Mesenchymal stem cell (in vitro differentiated cells and primary cell): ENCODE measurements at regions not wholly inside any gene's neighbourhood (a gene's known extent, or its start where the extent isn't known, plus 50 kb on each side); places are given as distances from the start of the nearest gene placed in this dataset.
A peak's percentile ranks its signal among the peaks of the same experiment; 100 is the strongest.
"Not testable (repeated sequence)": the region's sequence is repeated elsewhere in the genome, so short reads cannot be mapped to it uniquely, and the experiment has no call there.

ENCODE experiments used
- DNase-seq: peaks from one replicate; pipeline ENCODE4 v3.0.0-alpha.2; 2013
- H2AFZ ChIP-seq: one replicate; pipeline ENCODE4 v1.6.1; 2013; ENCODE audit warnings: low read depth, mild to moderate bottlenecking, control low read depth, inconsistent platforms, low read length, moderate library complexity
- H2AK5ac ChIP-seq: 2 replicates; pipeline ENCODE4 v1.6.1; 2013; ENCODE audit warnings: low read length, moderate library complexity, mild to moderate bottlenecking, inconsistent platforms; ENCODE audit not compliant: severe bottlenecking
- H2BK120ac ChIP-seq: one replicate; pipeline ENCODE4 v1.6.1; 2013; ENCODE audit warnings: low read depth, mild to moderate bottlenecking, inconsistent platforms, low read length, moderate library complexity
- H2BK12ac ChIP-seq, 2 experiments: one replicate each; pipeline ENCODE4 v1.6.1; 2013; ENCODE audit warnings: inconsistent platforms in 2 of 2, low read length in 2 of 2, mild to moderate bottlenecking in 2 of 2, moderate library complexity in 2 of 2, control low read depth in 1 of 2
- H2BK15ac ChIP-seq: one replicate; pipeline ENCODE4 v1.6.1; 2013; ENCODE audit warnings: mild to moderate bottlenecking, low read depth, inconsistent platforms; ENCODE audit not compliant: poor library complexity, severe bottlenecking
- H2BK5ac ChIP-seq: 2 replicates; pipeline ENCODE4 v1.6.1; 2013; ENCODE audit warnings: low read depth, mild to moderate bottlenecking, low read length, control low read depth, inconsistent platforms; ENCODE audit not compliant: poor library complexity, severe bottlenecking
- H3K14ac ChIP-seq, 2 experiments: one replicate each; pipeline ENCODE4 v1.6.1; 2013; ENCODE audit warnings: inconsistent platforms in 2 of 2, low read length in 2 of 2, control low read depth in 1 of 2, mild to moderate bottlenecking in 1 of 2, moderate library complexity in 1 of 2
- H3K18ac ChIP-seq, 2 experiments: one replicate each; pipeline ENCODE4 v1.6.1; 2013; ENCODE audit warnings: inconsistent platforms in 2 of 2, low read length in 2 of 2, control low read depth in 1 of 2, low read depth in 1 of 2, mild to moderate bottlenecking in 1 of 2
- H3K23ac ChIP-seq, 2 experiments: one replicate each; pipeline ENCODE4 v1.6.1; 2013; ENCODE audit warnings: inconsistent platforms in 2 of 2, low read length in 2 of 2, mild to moderate bottlenecking in 2 of 2, moderate library complexity in 2 of 2, control low read depth in 1 of 2
- H3K27ac ChIP-seq: 2 replicates; pipeline ENCODE4 v1.5.1; 2013; ENCODE audit warnings: mild to moderate bottlenecking, moderate library complexity, low read length, control low read depth, inconsistent platforms; ENCODE audit not compliant: poor library complexity, severe bottlenecking
- H3K27me3 ChIP-seq, 2 experiments: 2 replicates each; pipeline versions ENCODE4 v1.6.1 to v1.7.0; 2013; ENCODE audit warnings: low read length in 2 of 2, mild to moderate bottlenecking in 2 of 2, moderate library complexity in 2 of 2, control low read depth in 1 of 2, inconsistent platforms in 1 of 2; ENCODE audit not compliant: control insufficient read depth in 1 of 2, insufficient read depth in 1 of 2
- H3K36me3 ChIP-seq, 2 experiments: 2 replicates each; pipeline versions ENCODE4 v1.6.1 to v1.7.0; 2013; ENCODE audit warnings: low read length in 2 of 2, control low read depth in 1 of 2, inconsistent platforms in 1 of 2, low read depth in 1 of 2, mild to moderate bottlenecking in 1 of 2; ENCODE audit not compliant: insufficient read depth in 2 of 2, control insufficient read depth in 1 of 2
- H3K4ac ChIP-seq, 2 experiments: one replicate each; pipeline ENCODE4 v1.6.1; 2013; ENCODE audit warnings: inconsistent platforms in 2 of 2, low read length in 2 of 2, mild to moderate bottlenecking in 2 of 2, moderate library complexity in 2 of 2, control low read depth in 1 of 2, low read depth in 1 of 2
- H3K4me1 ChIP-seq: 2 replicates; pipeline ENCODE4 v1.6.1; 2013; ENCODE audit warnings: low read depth, low read length, control low read depth; ENCODE audit not compliant: control insufficient read depth, insufficient read depth
- H3K4me2 ChIP-seq: 2 replicates; pipeline ENCODE4 v1.6.1; 2013; ENCODE audit warnings: low read length, mild to moderate bottlenecking, inconsistent platforms; ENCODE audit not compliant: poor library complexity, severe bottlenecking
- H3K4me3 ChIP-seq, 2 experiments: 2 replicates each; pipeline versions ENCODE4 v1.5.1 to v1.7.0; 2013; ENCODE audit warnings: low read length in 2 of 2, mild to moderate bottlenecking in 2 of 2, control low read depth in 1 of 2, low read depth in 1 of 2; ENCODE audit not compliant: insufficient read depth in 1 of 2
- H3K79me1 ChIP-seq: replicated peaks from 2 replicates; pipeline ENCODE4 v1.6.1; 2013; ENCODE audit warnings: mild to moderate bottlenecking, control low read depth, low read length, inconsistent platforms; ENCODE audit not compliant: poor library complexity, severe bottlenecking
- H3K9ac ChIP-seq: 2 replicates; pipeline ENCODE4 v1.7.0; 2013; ENCODE audit warnings: mild to moderate bottlenecking, low read length, moderate library complexity
- H3K9me3 ChIP-seq: 2 replicates; pipeline ENCODE4 v1.7.0; 2013; ENCODE audit warnings: mild to moderate bottlenecking, low read length; ENCODE audit not compliant: control insufficient read depth
- H4K8ac ChIP-seq: one replicate; pipeline ENCODE4 v1.6.1; 2013; ENCODE audit warnings: inconsistent platforms, mild to moderate bottlenecking, low read length, moderate library complexity
- H4K91ac ChIP-seq: one replicate; pipeline ENCODE4 v1.6.1; 2013; ENCODE audit warnings: mild to moderate bottlenecking, low read length, inconsistent platforms
- WGBS: methylation state at CpG from one replicate; pipeline ENCODE4 v1.1.7; 2013; ENCODE audit warnings: mixed read lengths; 5-methylcytosine and 5-hydroxymethylcytosine counted together

- DNase-seq = no peak
- H4K8ac ChIP-seq = peak overlapping the region; percentile 45
- H3K14ac ChIP-seq = no peak overlapping the region
- H3K4me1 ChIP-seq = peaks cover 2% of the 10 kb centered on the region
- H3K4me3 ChIP-seq = no peak overlapping the region
- H3K9me3 ChIP-seq = no peaks in the 10 kb centered on the region
- no peak overlapping the region for H3K4ac ChIP-seq
- 63% methylated on average over 3 of the region's 6 CpGs for whole genome bisulfite sequencing
- H2AFZ ChIP-seq = no peak overlapping the region
- no peaks in the 10 kb centered on the region for H3K79me1 ChIP-seq
- no peak overlapping the region for H3K9ac ChIP-seq
- peak overlapping the region; percentile 67 to 77 for H3K18ac ChIP-seq
- no peak overlapping the region for H2AK5ac ChIP-seq
- no peak overlapping the region for H3K27ac ChIP-seq
- peak overlapping the region; percentile 62 for H2BK120ac ChIP-seq
- H4K91ac ChIP-seq = peak overlapping the region; percentile 48
- no peak overlapping the region for H2BK15ac ChIP-seq
- no peak overlapping the region for H2BK5ac ChIP-seq
- peak overlapping the region; percentile 33 to 91 for H2BK12ac ChIP-seq
- no peaks in the 10 kb centered on the region for H3K36me3 ChIP-seq
- peaks cover 0 to 14% of the 10 kb centered on the region in 2 experiments for H3K27me3 ChIP-seq
- no peak overlapping the region for H3K4me2 ChIP-seq
- H3K23ac ChIP-seq = no peak overlapping the region
These were observed 110.6 kb upstream of the FHL2 start for GRCh38 chr2:105509269-105510086.

DNA sequence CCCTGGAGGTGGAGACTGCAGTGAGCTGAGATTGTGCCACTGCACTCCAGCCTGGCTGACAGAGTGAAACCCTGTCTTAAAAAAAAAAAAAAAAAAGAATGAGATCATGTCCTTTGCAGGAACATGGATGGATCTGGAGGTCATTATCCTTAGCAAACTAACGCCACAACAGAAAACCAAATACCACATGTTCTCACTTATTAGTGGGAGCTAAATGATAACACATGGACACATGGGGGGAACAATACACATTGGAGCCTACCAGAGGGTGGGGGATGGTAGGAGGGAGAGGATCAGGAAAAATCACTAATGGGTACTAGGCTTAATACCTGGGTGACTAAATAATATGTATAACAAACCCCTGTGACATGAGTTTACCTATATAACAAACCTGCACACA lies 108.0 kb upstream of the FHL2 start:
- not testable (repeated sequence) for H3K23ac ChIP-seq, H3K27ac ChIP-seq, H2AFZ ChIP-seq, DNase-seq, H3K36me3 ChIP-seq, H3K18ac ChIP-seq, H4K91ac ChIP-seq, H3K79me1 ChIP-seq, H2BK15ac ChIP-seq, H3K14ac ChIP-seq, H3K4me1 ChIP-seq, H3K4me3 ChIP-seq, H2BK12ac ChIP-seq, H2BK120ac ChIP-seq, H4K8ac ChIP-seq, H3K9me3 ChIP-seq, H3K9ac ChIP-seq, H3K4ac ChIP-seq, H3K27me3 ChIP-seq, H3K4me2 ChIP-seq, H2BK5ac ChIP-seq, H2AK5ac ChIP-seq
- WGBS = no CpG with 5 or more reads among the region's 1 CpG

DNA sequence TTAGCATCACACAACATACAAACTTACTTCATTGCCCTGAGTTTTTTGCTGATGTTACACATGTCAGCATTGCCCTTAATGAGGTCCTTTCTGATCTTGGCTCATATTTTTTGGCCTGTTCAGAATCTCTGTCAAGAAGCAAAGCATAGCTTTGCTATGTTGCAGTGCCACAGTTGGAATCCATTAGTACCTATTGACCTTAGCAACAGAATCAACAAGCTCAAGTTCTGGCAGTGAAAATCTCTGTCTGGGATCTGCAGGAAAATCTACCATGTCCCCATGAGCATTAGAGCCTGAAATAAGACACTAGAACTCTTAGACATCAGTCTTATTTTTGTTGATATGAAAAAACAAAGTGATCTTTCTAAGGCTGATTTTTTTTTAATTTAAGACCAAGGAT lies 105.6 kb upstream of the FHL2 start:
- Histone ChIP-seq H3K9me3 (no peaks in the 10 kb centered on the region), H3K18ac (no peak overlapping the region), H2AFZ (no peak overlapping the region), H2BK12ac (no peak overlapping the region), H2BK15ac (no peak overlapping the region), H3K14ac (no peak overlapping the region), H3K23ac (no peak overlapping the region), H3K4ac (no peak overlapping the region), H2BK5ac (no peak overlapping the region), H3K4me3 (no peak overlapping the region), H3K9ac (no peak overlapping the region), H3K4me2 (no peak overlapping the region), H3K36me3 (no peaks in the 10 kb centered on the region), H3K4me1 (no peaks in the 10 kb centered on the region), H3K27ac (no peak overlapping the region), H4K8ac (no peak overlapping the region), H2AK5ac (no peak overlapping the region), H3K79me1 (no peaks in the 10 kb centered on the region), H3K27me3 (no peaks in the 10 kb centered on the region), H2BK120ac (no peak overlapping the region), H4K91ac (no peak overlapping the region)
- peak; percentile 26 for DNase-seq

- H2BK12ac ChIP-seq = no peak overlapping the region
- WGBS = no CpG with 5 or more reads among the region's 2 CpGs
- H3K9ac ChIP-seq = no peak overlapping the region
These were observed 103.9 kb upstream of the FHL2 start for GRCh38 chr2:105502625-105503334.

More at GRCh38 chr2:105502625-105503334, 103.9 kb upstream of the FHL2 start:
- Histone ChIP-seq H4K91ac (no peak overlapping the region), H3K79me1 (no peaks in the 10 kb centered on the region), H3K14ac (no peak overlapping the region), H3K18ac (no peak overlapping the region), H3K4ac (no peak overlapping the region), H2BK120ac (no peak overlapping the region), H2BK15ac (no peak overlapping the region), H3K4me1 (no peaks in the 10 kb centered on the region), H2AK5ac (no peak overlapping the region), H2AFZ (no peak overlapping the region), H2BK5ac (no peak overlapping the region), H3K23ac (no peak overlapping the region), H3K27me3 (peaks cover 0 to 3% of the 10 kb centered on the region in 2 experiments), H3K9me3 (no peaks in the 10 kb centered on the region), H3K27ac (no peak overlapping the region), H3K4me3 (no peak overlapping the region), H3K4me2 (no peak overlapping the region), H4K8ac (no peak overlapping the region), H3K36me3 (no peaks in the 10 kb centered on the region)
- DNase-seq = no peak
